DOHH2 (cell line): ENCODE measurements at regions not wholly inside any gene's neighbourhood (a gene's known extent, or its start where the extent isn't known, plus 50 kb on each side); places are given as distances from the start of the nearest gene placed in this dataset.

Source experiments
- H3F3A ChIP-seq: fragments of 200-600 bp; sonication (generic), shearing (Covaris generic); 2 replicates; pipeline ENCODE4 v1.6.0; 2016; ENCODE audit warnings: antibody characterized with exemption, mild to moderate bottlenecking; ENCODE audit not compliant: control insufficient read depth, insufficient read depth
- H3K27ac ChIP-seq: fragments of 200-600 bp; sonication (generic); 2 replicates; pipeline ENCODE4 v1.5.1; 2014; ENCODE audit warnings: low read depth, mild to moderate bottlenecking, low read length, moderate library complexity
- H3K27me3 ChIP-seq: fragments of 200-600 bp; sonication (generic); 2 replicates; pipeline ENCODE4 v1.6.1; 2014; ENCODE audit warnings: mild to moderate bottlenecking, low read length, mixed read lengths; ENCODE audit not compliant: control insufficient read depth
- H3K36me3 ChIP-seq: fragments of 200-600 bp; sonication (generic); 2 replicates; pipeline ENCODE4 v1.6.1; 2014; ENCODE audit warnings: mild to moderate bottlenecking, low read length, moderate library complexity, mixed read lengths; ENCODE audit not compliant: control insufficient read depth
- H3K4me1 ChIP-seq: fragments of 200-600 bp; sonication (generic); 2 replicates; pipeline ENCODE4 v1.6.1; 2014; ENCODE audit warnings: mild to moderate bottlenecking, low read length, mixed read lengths; ENCODE audit not compliant: control insufficient read depth
- H3K4me2 ChIP-seq: fragments of 200-600 bp; sonication (generic); 2 replicates; pipeline ENCODE4 v1.6.0; 2014; ENCODE audit warnings: mild to moderate bottlenecking, low read length, moderate library complexity
- H3K4me3 ChIP-seq: fragments of 200-600 bp; sonication (generic); 2 replicates; pipeline ENCODE4 v1.5.1; 2014; ENCODE audit warnings: mild to moderate bottlenecking, low read length, mixed read lengths
- H3K79me2 ChIP-seq: fragments of 200-600 bp; sonication (generic); 2 replicates; pipeline ENCODE4 v1.6.1; 2014; ENCODE audit warnings: mild to moderate bottlenecking, low read length, mixed read lengths; ENCODE audit not compliant: control insufficient read depth
- H3K9me2 ChIP-seq: fragments of 200-600 bp; sonication (generic); replicated peaks from 2 replicates; pipeline ENCODE4 v1.6.1; 2014; ENCODE audit warnings: mild to moderate bottlenecking, low read length, mixed read lengths; ENCODE audit not compliant: control insufficient read depth
- H3K9me3 ChIP-seq: fragments of 200-600 bp; sonication (generic); 2 replicates; pipeline ENCODE4 v1.6.1; 2014; ENCODE audit warnings: antibody characterized with exemption, low read length, mixed read lengths; ENCODE audit not compliant: control insufficient read depth, insufficient read depth
- H4K20me1 ChIP-seq: fragments of 200-600 bp; sonication (generic); 2 replicates; pipeline ENCODE4 v1.6.0; 2014; ENCODE audit warnings: low read depth, mild to moderate bottlenecking, antibody characterized with exemption, low read length, moderate library complexity; ENCODE audit not compliant: control insufficient read depth, insufficient read depth
- CTCF ChIP-seq: fragments of 200-600 bp; sonication (generic); IDR thresholded peaks from one replicate; pipeline ENCODE4 v1.5.1; 2014; ENCODE audit warnings: antibody characterized with exemption, mild to moderate bottlenecking, low read depth, low read length; ENCODE audit not compliant: poor library complexity, severe bottlenecking
- EZH2phosphoT487 ChIP-seq: fragments of 200-600 bp; sonication (generic); IDR thresholded peaks from 2 replicates; pipeline ENCODE4 v1.6.1; 2017; ENCODE audit warnings: borderline replicate concordance, mild to moderate bottlenecking, antibody characterized with exemption, low read length, moderate library complexity, mixed read lengths

GRCh38 chr7:26051021-26051420 lies 101.0 kb upstream of the NFE2L3 start:
- H3K27ac ChIP-seq = no peak overlapping the region
- H3K9me2 ChIP-seq = no peaks in the 10 kb centered on the region
- no peaks in the 10 kb centered on the region for H3F3A ChIP-seq
- no peaks in the 10 kb centered on the region for H3K36me3 ChIP-seq
- H3K9me3 ChIP-seq = no peaks in the 10 kb centered on the region; the same call in 1 of the 2 replicates
- H3K4me1 ChIP-seq = no peaks in the 10 kb centered on the region
- no peak overlapping the region for H3K4me2 ChIP-seq
- TF ChIP-seq EZH2phosphoT487 (no peak), CTCF (no peak)
- no peaks in the 10 kb centered on the region for H4K20me1 ChIP-seq
- H3K27me3 ChIP-seq = peaks cover 26% of the 10 kb centered on the region
- no peaks in the 10 kb centered on the region for H3K79me2 ChIP-seq
- no peak overlapping the region for H3K4me3 ChIP-seq

GRCh38 chr7:26052706-26053105 lies 99.3 kb upstream of the NFE2L3 start:
- Histone ChIP-seq H3K4me1 (no peaks in the 10 kb centered on the region), H3K27me3 (peaks cover 32% of the 10 kb centered on the region), H3K9me2 (no peaks in the 10 kb centered on the region), H3F3A (no peaks in the 10 kb centered on the region), H3K9me3 (no peaks in the 10 kb centered on the region; the same call in 1 of the 2 replicates), H3K4me2 (no peak overlapping the region), H4K20me1 (no peaks in the 10 kb centered on the region), H3K27ac (no peak overlapping the region), H3K4me3 (no peak overlapping the region), H3K36me3 (no peaks in the 10 kb centered on the region), H3K79me2 (no peaks in the 10 kb centered on the region)
- TF ChIP-seq EZH2phosphoT487 = no peak

- Histone ChIP-seq H3K4me1 (no peaks in the 10 kb centered on the region), H3K9me3 (no peaks in the 10 kb centered on the region; the same call in 1 of the 2 replicates), H3K79me2 (no peaks in the 10 kb centered on the region), H3K27ac (no peak overlapping the region), H3K4me3 (no peak overlapping the region), H4K20me1 (no peaks in the 10 kb centered on the region), H3K27me3 (peaks cover 36% of the 10 kb centered on the region), H3F3A (no peaks in the 10 kb centered on the region), H3K36me3 (no peaks in the 10 kb centered on the region), H3K4me2 (no peak overlapping the region), H3K9me2 (no peaks in the 10 kb centered on the region)
- TF ChIP-seq EZH2phosphoT487 = no peak
- no peak for TF ChIP-seq CTCF
Observed at GRCh38 chr7:26054386-26054785, 97.6 kb upstream of the NFE2L3 start.

GRCh38 chr7:26055241-26055640 lies 96.8 kb upstream of the NFE2L3 start:
- no peaks in the 10 kb centered on the region for H3K79me2 ChIP-seq
- no peaks in the 10 kb centered on the region for H3K9me2 ChIP-seq
- no peaks in the 10 kb centered on the region for H3F3A ChIP-seq
- no peaks in the 10 kb centered on the region for H3K4me1 ChIP-seq
- no peak overlapping the region for H3K4me2 ChIP-seq
- no peaks in the 10 kb centered on the region; the same call in 1 of the 2 replicates for H3K9me3 ChIP-seq
- no peaks in the 10 kb centered on the region for H3K36me3 ChIP-seq
- no peak for TF ChIP-seq EZH2phosphoT487
- no peak for TF ChIP-seq CTCF
- no peaks in the 10 kb centered on the region for H4K20me1 ChIP-seq
- H3K27me3 ChIP-seq = peaks cover 36% of the 10 kb centered on the region
- H3K27ac ChIP-seq = no peak overlapping the region
- no peak overlapping the region for H3K4me3 ChIP-seq
